ENCODE measurements at regions not wholly inside any gene's neighbourhood (a gene's known extent, or its start where the extent isn't known, plus 50 kb on each side); places are given as distances from the start of the nearest gene placed in this dataset.
A peak's percentile ranks its signal among the peaks of the same experiment; 100 is the strongest.

GRCh38 chr14:66099931-66100330, 386.2 kb upstream of the CCDC196 start:
- no peak overlapping the region for H3K27ac ChIP-seq (ENCODE audit: low read depth, low read length)
- no peak overlapping the region for H3K4me2 ChIP-seq (ENCODE audit: insufficient read depth, low read length)
- no peaks in the 10 kb centered on the region for H4K20me1 ChIP-seq (ENCODE audit: insufficient read depth, low read length)
- H3K4me1 ChIP-seq (ENCODE audit: insufficient read depth, low read length) = no peaks in the 10 kb centered on the region
- H2AFZ ChIP-seq (ENCODE audit: low read length) = no peak overlapping the region
- H3K9me3 ChIP-seq (ENCODE audit: low read depth, low read length) = no peaks in the 10 kb centered on the region
- H3K27me3 ChIP-seq (ENCODE audit: insufficient read depth, low read length) = no peaks in the 10 kb centered on the region
- H3K4me3 ChIP-seq (ENCODE audit: insufficient read depth, low read length) = no peak overlapping the region
- H3K36me3 ChIP-seq (ENCODE audit: insufficient read depth, low read length) = no peaks in the 10 kb centered on the region
- TF ChIP-seq CTCF (IDR thresholded peaks at IDR 0.05; ENCODE audit: extremely low read depth, low read depth, low read length) = no peak
- no peaks in the 10 kb centered on the region for H3K79me2 ChIP-seq (ENCODE audit: insufficient read depth, low read length)
- DNase-seq (ENCODE audit: insufficient read length, low spot score, missing footprints) = no peak

- Histone ChIP-seq H3K27me3 (ENCODE audit: insufficient read depth, low read length) (no peaks in the 10 kb centered on the region), H3K4me2 (ENCODE audit: insufficient read depth, low read length) (no peak overlapping the region), H2AFZ (ENCODE audit: low read length) (no peak overlapping the region), H4K20me1 (ENCODE audit: insufficient read depth, low read length) (no peaks in the 10 kb centered on the region), H3K27ac (ENCODE audit: low read depth, low read length) (no peak overlapping the region), H3K79me2 (ENCODE audit: insufficient read depth, low read length) (no peaks in the 10 kb centered on the region), H3K9me3 (ENCODE audit: low read depth, low read length) (no peaks in the 10 kb centered on the region), H3K36me3 (ENCODE audit: insufficient read depth, low read length) (no peaks in the 10 kb centered on the region), H3K4me3 (ENCODE audit: insufficient read depth, low read length) (no peak overlapping the region), H3K4me1 (ENCODE audit: insufficient read depth, low read length) (no peaks in the 10 kb centered on the region)
- no peak for DNase-seq (ENCODE audit: insufficient read length, low spot score, missing footprints)
- TF ChIP-seq CTCF (IDR thresholded peaks at IDR 0.05; ENCODE audit: extremely low read depth, low read depth, low read length) = no peak
Observed at GRCh38 chr14:66101662-66102061, 384.5 kb upstream of the CCDC196 start.

- no peak overlapping the region for H3K4me3 ChIP-seq (ENCODE audit: insufficient read depth, low read length)
- no peak overlapping the region for H3K27ac ChIP-seq (ENCODE audit: low read depth, low read length)
- H3K4me1 ChIP-seq (ENCODE audit: insufficient read depth, low read length) = no peaks in the 10 kb centered on the region
- DNase-seq (ENCODE audit: insufficient read length, low spot score, missing footprints) = no peak
- H3K27me3 ChIP-seq (ENCODE audit: insufficient read depth, low read length) = no peaks in the 10 kb centered on the region
- H2AFZ ChIP-seq (ENCODE audit: low read length) = no peak overlapping the region
- no peak for TF ChIP-seq CTCF (IDR thresholded peaks at IDR 0.05; ENCODE audit: extremely low read depth, low read depth, low read length)
- H3K79me2 ChIP-seq (ENCODE audit: insufficient read depth, low read length) = no peaks in the 10 kb centered on the region
- H3K9me3 ChIP-seq (ENCODE audit: low read depth, low read length) = no peaks in the 10 kb centered on the region
- no peaks in the 10 kb centered on the region for H4K20me1 ChIP-seq (ENCODE audit: insufficient read depth, low read length)
- no peaks in the 10 kb centered on the region for H3K36me3 ChIP-seq (ENCODE audit: insufficient read depth, low read length)
- H3K4me2 ChIP-seq (ENCODE audit: insufficient read depth, low read length) = no peak overlapping the region
Observed at GRCh38 chr14:66104486-66104885, 381.7 kb upstream of the CCDC196 start.

GRCh38 chr14:66105815-66106214, 380.4 kb upstream of the CCDC196 start:
- H3K4me2 ChIP-seq (ENCODE audit: insufficient read depth, low read length) = no peak overlapping the region
- peak overlapping the region; percentile 41 for H2AFZ ChIP-seq (ENCODE audit: low read length)
- no peaks in the 10 kb centered on the region for H4K20me1 ChIP-seq (ENCODE audit: insufficient read depth, low read length)

More at GRCh38 chr14:66105815-66106214, 380.4 kb upstream of the CCDC196 start:
- H3K9me3 ChIP-seq (ENCODE audit: low read depth, low read length) = no peaks in the 10 kb centered on the region
- H3K4me3 ChIP-seq (ENCODE audit: insufficient read depth, low read length) = no peak overlapping the region
- TF ChIP-seq CTCF (IDR thresholded peaks at IDR 0.05; ENCODE audit: extremely low read depth, low read depth, low read length) = no peak
- no peaks in the 10 kb centered on the region for H3K36me3 ChIP-seq (ENCODE audit: insufficient read depth, low read length)
- no peaks in the 10 kb centered on the region for H3K79me2 ChIP-seq (ENCODE audit: insufficient read depth, low read length)
- H3K27ac ChIP-seq (ENCODE audit: low read depth, low read length) = no peak overlapping the region
- H3K27me3 ChIP-seq (ENCODE audit: insufficient read depth, low read length) = no peaks in the 10 kb centered on the region
- no peaks in the 10 kb centered on the region for H3K4me1 ChIP-seq (ENCODE audit: insufficient read depth, low read length)
- peak; percentile 45 for DNase-seq (ENCODE audit: insufficient read length, low spot score, missing footprints)

Measured in osteoblast (primary cell).